ENCODE measurements at regions not wholly inside any gene's neighbourhood (a gene's known extent, or its start where the extent isn't known, plus 50 kb on each side); places are given as distances from the start of the nearest gene placed in this dataset.
"Not testable (repeated sequence)": the region's sequence is repeated elsewhere in the genome, so short reads cannot be mapped to it uniquely, and the experiment has no call there.

DNA sequence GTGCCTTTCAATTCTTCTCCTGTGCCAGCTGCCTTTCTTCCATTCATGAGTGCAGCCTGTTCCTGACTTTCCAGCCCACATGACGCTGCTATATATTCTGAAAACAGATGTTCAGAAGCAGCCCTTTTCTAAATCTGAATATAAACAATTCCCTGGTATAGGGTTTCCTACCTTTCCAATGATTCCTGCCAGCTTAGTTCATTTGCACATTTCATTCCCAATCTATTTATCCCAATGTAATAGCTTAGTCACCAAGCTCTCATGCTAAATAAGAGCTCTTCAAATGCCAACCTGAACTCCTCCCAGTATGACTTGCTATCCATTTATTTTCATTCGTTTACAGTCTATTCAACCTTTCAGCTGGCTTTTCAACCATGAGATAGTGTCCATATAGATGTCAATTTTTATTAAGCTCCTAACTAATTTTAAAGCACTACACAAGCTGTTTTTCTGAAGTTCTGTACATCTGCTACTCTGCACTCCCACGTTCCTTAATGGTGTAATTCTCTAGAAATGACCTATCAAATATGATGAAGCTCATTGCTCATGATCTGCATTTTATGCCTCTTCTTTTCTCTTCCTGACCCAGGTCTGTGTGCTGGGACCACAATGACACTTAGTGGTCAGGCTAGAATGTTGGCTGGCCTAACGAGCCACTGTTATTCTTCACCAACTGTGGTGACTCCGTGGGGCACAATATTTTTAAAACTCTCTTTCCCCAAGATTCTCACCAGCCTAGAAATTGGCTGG is 605.0 kb upstream of the TBL1XR1 start:
- peak; percentile 57 for DNase-seq

DNA sequence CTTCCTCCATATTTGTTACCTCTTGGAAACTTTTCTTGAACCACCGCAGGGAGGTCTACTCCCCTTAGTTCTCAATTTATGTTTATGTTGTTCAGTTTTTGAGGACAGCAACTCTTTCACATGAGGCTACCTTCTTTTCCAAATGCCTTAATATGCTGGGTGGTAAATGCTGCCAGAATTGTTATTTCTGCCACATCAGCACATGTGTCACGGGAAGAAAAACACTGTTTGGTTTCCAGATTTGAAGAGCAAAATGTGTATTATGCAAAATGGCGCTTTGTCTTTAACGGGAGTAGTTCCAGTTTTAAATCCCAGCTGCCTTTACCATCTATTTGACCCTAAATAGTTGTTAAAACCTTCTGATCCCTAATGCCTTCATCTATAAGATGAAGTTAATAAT is 606.2 kb upstream of the TBL1XR1 start:
- no peak for DNase-seq

DNA sequence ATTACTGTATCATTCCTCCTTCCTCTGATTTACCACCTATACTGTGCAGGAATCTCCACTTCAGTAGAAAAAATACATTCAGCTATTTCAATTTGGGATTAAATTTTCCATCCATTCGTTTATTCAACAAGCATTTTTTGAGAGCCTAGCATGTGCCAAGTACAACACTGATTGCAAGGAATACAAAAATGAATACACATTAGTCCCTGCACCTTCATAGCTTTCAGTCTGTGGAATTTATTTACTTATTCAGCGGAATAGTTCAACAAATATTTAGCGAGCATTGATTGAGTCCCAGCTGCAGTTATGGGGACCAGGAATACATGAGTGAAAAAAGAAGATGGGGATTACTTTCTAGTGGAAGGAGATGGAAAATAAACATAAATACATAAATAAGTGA is 606.8 kb upstream of the TBL1XR1 start:
- DNase-seq, result no peak

DNA sequence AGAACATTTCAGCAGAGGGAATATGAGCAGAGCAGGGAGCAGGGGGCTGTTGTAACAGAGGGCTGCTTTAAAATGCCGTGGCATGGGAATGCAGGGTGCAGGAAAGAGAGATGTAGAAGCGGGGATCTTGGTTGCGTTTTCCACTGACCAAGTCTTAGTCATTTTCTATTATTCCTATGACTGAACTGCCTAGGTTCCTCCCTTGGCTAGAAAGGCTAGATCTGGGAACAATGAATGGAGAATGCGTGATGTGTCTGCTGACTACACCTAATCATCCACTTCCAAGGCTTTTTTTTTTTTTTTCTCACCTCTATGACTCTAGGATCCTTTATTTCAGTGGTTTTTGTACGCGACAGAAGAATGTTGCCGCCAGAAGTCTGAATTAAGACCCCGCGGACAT is 607.4 kb upstream of the TBL1XR1 start:
- DNase-seq, result no peak

DNA sequence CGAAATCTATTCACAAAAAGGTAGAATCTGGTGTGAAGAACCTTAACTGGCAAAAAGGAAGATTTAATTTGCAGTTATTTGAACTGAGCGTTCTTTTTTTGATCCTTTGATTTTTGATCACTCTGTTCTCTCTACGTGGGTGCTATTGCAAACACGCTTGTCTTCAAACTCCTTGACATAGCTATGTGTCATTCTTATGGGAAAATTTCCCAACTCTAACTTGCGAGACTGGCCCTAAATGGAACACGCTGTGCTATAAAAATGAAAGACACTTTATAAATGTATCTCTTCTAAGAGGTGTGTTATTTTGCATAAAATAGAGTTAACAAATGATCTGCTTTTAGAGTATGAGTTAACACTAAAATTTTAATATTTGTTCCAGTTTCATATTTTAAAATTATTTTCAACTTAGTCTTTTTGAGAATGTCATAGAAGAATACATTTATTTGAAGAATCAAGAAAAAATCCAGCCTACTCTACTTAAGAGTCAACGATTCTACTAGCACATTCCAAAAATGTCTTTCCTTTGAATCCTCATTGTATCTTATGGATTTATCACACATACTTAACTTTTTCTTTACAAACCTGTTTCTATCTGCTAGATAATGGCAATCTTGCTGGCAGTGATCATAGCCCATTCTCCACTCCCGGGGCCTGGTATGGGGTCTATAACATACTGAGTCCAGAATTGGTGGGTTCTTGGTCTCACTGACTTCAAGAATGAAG is 610.0 kb upstream of the TBL1XR1 start:
- DNase-seq, result no peak

DNA sequence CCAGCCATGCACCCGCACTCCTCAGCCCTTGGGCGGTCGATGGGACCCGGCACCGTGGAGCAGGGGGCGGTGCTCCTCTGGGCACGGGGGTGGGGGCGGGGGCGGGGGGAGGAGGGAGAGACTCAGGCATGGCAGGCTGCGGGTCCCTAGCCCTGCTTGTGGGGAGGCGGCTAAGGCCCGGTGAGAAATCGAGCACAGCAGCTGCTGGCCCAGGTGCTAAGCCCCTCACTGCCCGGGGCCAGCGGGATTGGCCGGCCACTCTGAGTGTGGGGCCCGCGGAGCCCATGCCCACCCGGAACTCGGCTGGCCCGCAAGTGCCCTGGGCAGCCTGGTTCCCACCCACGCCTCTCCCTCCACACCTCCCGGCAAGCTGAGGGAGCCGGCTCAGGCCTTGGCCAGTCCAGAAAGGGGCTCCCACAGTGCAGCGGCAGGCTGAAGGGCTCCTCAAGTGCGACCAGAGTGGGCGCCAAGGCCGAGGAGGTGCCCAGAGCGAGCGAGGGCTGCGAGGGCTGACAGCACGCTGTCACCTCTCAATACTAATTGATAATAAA is 611.7 kb upstream of the TBL1XR1 start:
- not testable (repeated sequence) for DNase-seq

DNA sequence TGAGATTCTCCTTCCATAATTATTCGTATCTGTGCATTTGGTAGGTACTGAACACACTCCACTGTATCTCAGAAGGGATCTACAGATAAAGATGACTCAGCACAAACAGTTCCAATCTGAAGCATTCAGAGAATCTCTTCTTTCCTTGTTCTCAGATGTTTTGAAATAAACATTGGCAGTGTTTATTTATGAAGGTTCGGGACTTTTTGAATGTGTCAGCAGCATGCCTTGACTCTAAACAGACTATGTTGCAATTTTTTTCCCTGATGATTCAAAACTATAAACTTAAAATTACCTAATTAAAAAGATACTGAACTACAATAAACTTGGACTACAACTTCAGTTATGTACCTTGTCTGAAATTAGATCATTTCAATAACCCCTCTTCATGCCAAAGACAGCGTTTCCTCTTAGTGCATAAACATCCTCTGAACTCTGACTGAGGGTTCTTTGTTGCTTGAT is 612.9 kb upstream of the TBL1XR1 start:
- DNase-seq, result peak; percentile 57

DNA sequence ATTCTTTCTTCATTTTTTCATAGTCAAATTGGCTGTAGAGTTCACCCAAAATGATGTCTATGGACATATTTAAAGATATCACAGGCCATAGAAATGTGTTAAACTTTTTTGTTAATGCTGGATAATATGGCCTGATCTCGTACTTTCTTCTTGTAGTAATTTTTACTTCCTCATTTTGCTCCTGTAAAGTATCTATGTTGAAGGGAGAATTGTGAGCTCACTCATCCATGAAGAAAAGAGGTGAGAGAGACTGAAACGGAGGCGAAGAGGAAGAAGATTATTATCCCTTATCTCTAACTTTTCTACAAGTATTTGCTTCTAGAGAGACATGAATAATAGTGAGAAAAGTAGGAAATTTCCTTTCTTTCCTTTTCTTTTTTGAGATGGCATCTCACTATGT is 613.8 kb upstream of the TBL1XR1 start:
- DNase-seq, result peak; percentile 10

DNA sequence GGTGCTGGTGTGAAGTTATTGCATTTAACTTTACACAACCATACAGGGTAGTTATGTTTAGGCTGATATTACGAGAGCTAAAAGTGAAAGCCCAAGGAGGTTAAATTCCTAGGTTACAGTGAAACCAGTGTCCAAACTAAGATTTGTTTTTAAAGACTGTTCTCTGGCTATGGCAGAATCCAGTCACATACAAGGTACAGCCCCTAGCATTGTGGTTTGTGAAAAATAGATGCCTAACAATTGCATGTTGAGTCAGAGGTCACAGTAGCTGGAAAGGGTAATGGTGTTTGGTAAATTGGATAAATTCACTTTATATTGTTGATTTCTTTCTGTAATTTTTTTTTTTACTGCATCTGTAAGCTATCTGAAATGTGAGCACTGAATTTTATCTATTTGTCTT is 614.6 kb upstream of the TBL1XR1 start:
- no peak for DNase-seq

DNA sequence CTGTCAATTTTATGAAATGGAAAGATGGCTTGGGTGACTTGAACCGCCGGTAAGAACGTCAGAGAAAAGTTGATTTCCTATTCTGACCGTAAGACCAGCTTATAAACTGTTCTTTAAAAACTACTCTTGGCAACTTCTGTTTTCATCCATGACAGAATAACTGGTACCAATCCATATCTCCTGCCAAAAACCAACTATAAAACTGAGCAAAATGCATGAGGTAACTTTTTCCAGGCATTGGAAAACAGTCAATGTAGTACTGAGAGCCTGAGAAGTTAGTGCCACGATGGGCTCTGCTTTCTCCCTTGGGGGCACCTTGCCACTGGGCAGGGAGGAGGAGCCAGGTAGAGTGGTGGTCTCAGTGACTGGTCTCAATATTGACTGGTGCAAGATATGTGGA is 615.2 kb upstream of the TBL1XR1 start:
- no peak for DNase-seq

DNA sequence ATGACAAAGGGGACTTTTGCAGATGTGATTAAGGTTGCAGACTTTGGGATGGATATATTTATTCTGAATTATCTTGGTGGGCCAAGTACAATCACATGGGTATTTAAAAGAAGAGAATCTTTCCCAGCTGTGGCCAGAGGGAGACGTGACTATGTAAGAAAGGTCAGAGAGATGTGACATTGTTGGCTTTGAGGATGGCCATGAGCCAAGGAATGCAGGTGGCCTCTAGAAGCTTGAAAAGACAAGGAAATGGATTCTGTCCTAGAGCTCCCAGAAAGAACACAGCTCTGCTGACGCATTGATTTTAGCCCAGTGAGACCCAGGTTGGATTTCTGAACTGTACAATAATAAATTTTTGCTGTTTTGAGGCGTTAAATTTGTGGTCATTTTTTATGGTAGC is 616.0 kb upstream of the TBL1XR1 start:
- DNase-seq, result peak; percentile 41

DNA sequence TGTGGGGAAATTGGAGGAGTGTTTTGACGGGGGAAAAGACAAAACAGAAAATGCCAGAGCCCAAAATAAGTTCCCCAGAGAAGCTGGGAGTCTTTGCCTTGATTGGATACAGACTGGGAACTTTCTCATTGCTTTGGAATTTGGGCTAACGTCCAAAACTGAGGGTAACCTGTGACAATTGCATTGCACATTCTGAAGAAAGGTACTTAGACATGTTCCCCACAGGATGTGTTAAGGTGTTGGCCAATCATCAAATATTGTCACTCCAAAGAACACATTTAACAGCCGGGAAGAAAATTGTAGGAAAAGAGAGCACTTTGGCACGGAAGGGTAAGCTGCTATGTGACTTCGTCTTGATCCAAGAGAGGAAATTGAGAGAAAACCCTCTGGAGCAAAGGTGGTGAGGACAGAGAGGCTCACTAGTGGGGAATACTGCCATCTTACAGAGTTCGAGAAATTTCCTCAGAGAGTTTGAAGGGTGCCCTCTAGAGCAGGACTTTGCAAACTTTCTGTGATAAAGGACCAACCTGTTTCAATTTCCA is 619.5 kb upstream of the TBL1XR1 start:
- DNase-seq, result no peak

DNA sequence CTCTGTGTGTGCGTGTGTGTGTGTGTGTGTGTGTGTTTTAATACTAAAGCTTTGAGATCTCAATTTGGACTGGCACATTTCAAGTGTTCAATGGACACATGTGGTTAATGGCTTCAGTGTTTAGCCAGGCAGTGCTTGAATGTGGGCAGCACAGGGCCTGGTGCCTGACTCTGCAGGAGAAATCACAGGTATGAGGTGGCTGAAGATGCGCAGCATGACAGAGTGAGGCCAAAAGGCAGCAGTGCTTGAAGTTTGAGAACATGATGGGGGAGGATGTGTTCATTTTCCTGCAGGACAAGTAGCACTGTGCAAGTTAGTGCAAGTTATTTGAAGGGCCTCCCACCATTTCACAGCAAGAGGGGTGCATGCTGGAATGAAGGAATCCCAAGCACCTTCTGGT is 620.5 kb upstream of the TBL1XR1 start:
- DNase-seq, result no peak

DNA sequence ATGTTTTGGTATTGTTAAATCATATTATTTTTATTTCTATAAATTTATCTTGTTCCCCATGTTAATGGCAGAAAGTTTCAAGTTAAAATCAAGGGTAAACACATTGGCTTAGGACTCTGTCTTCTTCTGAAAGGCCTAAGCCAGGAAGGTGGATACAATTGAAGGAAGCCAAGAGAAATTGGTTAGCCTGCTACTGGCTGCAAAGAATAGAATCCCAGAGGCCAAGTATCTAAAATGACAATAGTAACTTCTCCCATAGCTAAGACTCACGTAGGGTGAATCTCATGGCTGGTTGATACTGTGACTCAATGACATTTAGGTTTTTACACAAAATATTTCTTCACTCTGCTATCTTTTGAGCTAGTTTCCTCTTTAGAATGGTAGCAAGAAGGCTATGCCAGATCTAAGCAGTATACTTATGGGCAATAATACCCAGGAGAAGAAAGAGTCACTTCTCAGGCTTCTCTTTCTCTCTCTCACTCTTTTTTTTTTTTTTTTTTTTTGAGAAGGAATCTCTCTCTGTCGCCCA is 621.5 kb upstream of the TBL1XR1 start:
- no peak for DNase-seq

DNA sequence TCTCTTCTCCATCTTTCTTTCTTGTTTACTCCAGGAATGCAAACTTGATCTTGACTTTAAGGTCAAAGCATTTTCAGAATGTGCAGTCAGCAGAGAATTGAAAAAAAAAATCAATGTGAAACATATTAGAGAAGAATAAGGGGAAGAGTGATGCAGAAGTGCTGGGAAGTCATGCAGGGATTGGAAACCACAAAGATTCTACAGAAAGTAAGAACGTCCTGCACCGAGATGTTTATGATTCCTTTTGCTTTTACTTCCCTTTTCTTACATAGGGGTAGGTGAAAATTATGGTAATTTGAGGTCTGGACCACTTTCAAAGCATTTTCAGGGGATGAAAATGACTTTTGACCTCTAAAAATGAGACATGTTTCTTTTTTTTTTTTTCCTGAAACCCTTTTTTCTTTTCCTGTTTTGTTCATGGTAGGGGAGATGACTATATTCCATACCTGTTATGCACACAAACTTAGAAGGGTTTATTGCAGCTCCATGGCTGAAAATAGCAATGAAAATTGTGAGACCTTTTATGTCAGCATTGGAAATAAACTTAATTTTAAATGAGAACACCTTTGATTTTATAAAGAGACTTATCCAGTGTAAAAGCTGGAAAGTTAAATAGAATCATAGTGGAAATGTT is 623.5 kb upstream of the TBL1XR1 start:
- DNase-seq, result no peak

DNA sequence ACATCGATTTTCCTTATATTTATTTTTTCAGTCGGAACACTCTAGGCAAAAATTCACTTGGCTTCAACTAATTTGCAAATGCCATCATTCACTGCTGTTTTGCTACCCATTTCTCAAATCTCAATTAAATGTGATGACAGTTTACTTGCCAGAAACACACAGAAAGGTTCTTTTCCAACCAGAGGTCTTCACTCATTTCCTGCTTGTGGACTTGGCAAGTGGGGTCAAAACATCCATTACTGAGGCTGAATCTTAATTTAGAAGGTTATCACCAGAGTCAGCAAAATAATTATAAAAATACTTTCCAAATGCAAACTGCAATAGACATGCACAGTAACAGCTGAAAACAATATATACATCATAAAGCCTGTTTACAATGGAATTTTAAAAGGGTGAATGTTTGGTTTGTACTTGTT is 625.4 kb upstream of the TBL1XR1 start:
- DNase-seq, result no peak

DNA sequence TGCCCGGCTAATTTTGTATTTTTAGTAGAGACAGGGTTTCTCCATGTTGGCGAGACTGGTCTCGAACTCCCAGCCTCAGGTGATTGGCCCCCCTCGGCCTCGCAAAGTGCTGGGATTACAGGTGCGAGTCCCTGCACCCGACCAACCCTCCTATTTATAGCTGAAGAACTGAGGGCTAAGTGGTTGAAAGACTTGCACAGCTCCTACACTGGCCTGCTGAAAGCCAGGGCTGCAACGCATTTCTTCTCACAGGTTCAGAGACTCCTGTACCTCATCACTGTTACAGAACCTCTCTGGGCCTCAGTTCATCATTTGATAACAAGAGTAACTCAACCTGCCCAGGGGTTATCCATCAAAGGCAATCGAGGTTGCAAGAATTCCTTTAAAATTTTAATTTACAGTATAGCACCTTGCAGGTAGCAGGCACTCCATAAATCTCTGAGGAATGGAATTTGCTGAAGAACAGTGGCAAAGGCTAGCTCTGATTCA is 626.5 kb upstream of the TBL1XR1 start:
- no peak for DNase-seq

DNA sequence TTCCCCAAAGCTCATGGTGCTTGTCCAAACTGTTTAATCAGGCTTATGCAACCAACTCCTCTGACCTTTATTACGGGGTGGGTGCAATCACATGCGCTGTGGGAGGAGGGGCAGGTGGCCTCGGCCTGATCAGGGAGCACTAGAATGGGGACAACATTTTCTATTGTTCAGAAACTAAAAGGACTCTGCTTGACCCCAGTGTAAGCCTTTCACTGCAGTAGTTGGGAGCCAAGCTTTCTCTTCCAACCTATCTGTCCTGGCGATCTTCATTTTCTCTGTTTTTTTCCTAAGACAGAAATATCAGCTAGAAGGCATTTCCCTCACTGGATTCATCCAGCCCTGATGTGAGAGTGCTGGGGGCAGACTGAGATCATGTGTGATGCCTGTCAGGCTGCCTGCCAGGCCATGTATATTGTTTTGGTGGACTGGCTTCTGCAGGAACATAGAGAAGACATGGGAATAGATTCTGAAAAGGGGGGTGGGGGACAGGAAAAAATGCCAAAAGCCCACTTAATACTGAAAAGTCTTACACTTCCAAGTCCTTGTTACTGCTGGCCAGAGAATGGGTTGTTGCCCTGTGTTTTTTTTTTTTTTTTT is 627.0 kb upstream of the TBL1XR1 start:
- DNase-seq, result no peak

DNA sequence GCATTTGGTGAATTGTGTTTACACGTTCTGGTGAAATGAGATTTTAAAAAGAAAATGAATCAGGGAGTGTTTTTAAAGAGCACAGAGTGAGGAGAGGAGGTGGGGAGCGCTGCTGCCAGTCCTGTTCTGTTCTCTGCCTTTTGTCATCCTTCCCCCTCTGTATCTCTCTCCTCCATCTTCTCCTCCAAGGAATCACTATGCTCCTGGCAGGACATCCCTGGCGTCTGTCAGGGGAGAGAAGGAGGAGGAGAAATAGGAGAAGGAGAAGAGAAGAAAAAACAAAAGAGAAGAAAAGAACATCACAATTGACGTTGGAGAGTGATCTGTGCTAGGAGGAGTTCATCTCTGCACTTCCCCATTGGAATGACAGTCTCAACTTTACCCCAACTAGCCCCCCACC is 627.6 kb upstream of the TBL1XR1 start:
- DNase-seq, result no peak

DNA sequence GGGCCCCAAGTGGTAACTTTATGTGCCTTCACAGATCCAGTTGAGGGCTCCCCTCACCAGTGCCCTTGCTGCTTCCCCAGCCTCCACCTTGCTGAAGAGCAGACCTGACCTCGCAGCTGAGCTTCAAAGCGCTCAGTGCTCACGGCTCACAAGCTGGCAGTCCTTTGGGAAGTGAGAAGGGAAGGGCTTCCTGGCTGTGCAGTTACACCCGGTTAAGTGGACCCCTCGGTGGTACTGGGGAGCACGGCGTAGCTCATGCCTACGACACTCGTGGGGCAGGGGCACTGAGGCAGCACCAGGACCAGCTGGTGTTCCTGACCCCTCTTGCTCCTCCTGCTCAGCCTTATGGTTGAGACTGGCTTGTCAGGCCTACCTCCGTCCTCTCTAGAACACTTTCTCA is 629.0 kb upstream of the TBL1XR1 start:
- no peak for DNase-seq

DNA sequence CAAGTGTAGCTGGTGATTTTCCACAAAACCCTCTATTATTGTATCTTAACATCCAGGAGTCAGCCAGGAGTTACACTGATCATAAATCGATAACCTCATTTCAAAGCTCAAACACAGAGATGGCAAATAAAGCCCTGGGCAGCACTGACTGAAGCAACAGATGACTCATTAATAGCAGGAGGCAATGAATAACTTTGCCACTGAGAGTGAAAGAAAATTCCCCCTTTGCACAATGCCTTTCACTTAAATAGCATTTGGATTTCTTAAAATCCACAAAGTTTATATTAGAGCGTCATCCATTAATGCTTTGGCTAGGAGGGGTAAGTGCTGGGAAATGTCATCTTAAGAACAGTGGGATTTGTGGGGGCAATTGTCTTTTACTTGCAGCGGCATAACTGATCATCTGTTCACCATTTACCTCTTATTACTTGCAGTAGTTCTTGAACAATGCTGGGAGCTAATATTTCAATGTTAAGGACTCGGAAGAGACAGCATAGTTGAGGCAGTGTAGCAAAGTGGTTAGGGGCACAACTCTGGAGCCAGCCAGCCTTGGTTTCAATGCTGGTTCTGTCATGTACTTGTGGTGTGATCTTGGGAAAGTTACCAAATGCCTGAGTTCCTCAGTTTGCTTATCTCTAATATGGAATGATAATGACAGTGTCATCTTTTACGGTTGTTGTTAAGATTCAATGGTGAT is 630.4 kb upstream of the TBL1XR1 start:
- peak; percentile 7 for DNase-seq

DNA sequence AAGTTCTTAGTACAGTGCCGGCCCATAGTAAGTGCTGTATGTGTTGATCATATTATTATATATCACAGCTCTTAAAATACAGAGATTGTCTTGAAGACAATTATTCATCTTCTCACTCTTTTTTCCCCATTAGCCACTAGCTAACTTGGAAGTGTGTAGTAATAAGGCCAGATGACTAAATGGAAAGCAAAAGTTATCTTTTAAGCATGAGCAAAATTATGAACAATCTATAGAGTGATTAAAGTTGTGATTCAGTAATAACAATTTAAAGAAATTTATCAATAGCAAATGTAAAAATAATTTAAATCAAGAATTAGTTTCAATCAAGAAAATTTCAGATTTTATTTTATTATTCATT is 630.9 kb upstream of the TBL1XR1 start:
- no peak for DNase-seq

Data from DMS53 (cell line).